GM19035 (cell line): ENCODE measurements at regions not wholly inside any gene's neighbourhood (a gene's known extent, or its start where the extent isn't known, plus 50 kb on each side); places are given as distances from the start of the nearest gene placed in this dataset.
"Not testable (repeated sequence)": the region's sequence is repeated elsewhere in the genome, so short reads cannot be mapped to it uniquely, and the experiment has no call there.

Source experiments
- ATAC-seq: cut with Tn5 transposase; IDR thresholded peaks from one replicate; pipeline ENCODE4 v1.9.1; 2021; ENCODE audit not compliant: unreplicated experiment

DNA sequence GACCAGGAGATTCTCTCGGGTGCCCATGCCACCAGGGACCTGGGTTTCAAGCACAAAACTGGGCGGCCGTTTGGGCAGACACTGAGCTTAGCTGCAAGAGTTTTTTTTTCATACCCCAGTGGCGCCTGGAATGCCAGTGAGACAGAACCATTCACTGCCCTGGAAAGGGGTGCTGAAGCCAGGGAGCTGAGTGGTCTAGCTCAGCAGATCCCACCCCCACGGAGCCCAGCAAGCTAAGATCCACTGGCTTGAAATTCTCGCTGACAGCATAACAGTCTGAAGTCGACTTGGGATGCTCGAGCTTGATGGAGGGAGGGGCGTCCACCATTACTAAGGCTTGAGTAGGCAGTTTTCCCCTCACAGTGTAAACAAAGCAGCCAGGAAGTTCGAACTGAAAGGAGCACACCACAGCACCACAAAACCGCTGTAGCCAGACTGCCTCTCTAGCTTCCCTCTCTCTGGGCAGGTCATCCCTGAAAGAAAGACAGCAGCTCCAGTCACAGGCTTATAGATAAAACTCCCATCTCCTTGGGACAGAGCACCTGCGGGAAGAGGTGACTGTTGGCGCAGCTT lies 157.7 kb downstream of the GIPC2 start:
- not testable (repeated sequence) for ATAC-seq

DNA sequence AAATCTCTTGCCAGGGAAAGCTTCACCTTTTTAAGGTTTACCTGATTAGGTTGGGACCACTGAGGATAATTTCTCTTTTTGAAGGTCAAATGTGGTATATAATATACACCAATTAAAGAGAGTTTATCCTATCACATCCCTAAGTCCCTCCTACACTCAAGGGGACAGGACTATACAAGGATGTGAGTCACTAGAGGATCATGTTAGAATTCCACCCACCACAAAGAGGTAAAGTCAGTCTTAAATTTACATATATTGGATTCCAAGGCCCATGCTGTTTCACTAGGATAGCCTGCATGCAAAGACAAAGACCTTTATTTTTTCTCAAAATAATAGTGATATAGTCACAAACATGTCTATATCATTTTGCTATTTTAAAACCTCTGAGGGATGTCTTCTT lies 164.4 kb downstream of the GIPC2 start:
- no peak for ATAC-seq

DNA sequence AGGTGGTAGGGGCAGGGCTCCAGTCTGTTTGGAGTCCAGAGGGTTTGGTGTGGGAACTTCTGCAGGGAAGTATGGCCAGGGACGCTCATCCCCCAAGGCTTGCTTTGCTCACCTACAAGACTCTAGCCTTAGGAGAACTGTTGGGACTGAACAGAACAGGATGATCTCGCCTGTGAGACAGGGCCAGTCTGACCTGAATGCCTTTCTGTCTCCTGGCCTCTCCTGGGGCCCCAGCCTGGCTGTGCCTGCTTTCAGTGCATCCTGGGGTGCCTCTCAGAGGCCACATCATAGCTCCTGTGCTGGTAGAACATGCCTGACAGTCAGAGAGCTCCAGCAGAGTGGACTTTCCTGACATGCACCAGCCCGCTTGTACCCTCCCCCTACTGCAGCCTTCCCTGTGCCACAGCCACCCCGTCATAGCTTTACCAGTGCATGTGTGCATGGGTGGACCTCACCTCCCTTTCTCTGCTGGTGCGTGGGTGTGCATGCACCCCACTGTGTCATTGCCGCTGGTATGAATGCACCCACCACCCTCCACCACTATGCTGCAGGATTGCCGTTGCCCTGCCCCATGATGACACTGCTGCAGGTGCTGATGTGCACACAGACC lies 165.8 kb downstream of the GIPC2 start:
- no peak for ATAC-seq

DNA sequence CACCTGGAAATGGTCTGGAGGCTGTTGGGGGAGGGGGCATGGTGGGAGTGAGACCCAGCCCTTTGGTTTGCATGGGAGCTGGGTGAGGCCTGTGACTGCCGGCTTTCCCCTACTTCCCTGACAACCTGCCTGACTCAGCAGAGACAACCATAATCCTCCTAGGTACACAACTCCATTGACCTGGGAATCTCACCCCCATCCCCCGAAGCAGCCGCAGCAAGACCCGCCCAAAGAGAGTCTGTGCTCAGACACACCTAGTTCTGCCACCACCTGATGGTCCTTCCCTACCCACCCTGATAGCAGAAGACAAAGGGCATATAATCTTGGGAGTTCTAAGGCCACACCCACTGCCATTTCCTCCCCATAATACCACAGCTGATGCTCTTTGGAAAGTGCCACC lies 168.6 kb downstream of the GIPC2 start:
- no peak for ATAC-seq

DNA sequence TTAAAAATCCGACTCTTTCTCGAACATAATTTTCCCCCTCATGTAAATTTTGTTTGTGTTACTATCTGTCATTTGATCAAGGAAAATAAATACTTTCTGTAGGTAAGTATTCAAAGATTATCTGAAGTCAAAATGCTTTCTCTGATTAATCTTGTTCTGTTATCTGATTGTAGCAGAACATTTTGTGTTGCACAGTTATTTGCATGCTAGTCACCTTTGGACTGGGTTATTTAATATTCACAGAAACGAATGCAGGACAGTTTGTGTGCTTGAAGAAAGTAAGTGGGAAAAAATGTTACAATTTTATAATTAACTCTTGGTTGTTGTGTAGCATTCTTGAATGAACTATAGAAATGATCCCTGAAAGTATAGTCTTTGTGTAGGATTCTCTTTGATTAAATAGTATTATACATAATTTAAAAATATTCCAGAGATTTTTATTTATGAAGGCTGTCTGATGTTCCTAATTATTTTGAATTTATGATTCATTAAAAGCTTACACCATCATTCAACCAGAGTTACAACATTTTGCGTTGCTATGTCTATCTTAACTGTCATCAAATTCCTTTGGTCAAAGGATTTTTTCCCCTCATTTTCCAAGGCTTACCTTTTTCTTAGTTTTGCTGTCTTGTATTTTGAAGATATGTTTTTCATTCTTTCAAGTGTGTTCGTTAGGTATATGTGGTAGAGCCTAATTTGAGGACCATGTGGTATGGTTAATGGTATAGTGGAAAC lies 176.6 kb downstream of the GIPC2 start:
- ATAC-seq: no peak

DNA sequence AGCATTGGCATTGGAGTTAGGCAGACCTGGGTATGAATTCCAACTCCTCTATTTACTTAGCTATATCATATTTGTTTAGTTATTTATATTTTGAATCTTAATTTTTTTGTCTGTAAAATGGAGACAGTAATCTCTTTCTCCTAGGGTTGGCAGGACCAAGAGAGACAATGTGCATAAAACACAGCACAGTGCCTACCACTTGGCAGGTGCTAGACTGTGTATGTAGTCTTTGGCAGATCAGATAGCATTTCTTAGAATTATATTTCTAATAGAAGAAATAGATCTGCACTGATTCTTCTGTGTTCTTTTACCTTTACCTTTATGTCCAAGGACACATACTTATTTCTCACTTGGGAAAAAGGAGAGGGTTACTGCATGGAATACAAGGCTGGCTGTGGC lies 177.2 kb downstream of the GIPC2 start:
- no peak for ATAC-seq

DNA sequence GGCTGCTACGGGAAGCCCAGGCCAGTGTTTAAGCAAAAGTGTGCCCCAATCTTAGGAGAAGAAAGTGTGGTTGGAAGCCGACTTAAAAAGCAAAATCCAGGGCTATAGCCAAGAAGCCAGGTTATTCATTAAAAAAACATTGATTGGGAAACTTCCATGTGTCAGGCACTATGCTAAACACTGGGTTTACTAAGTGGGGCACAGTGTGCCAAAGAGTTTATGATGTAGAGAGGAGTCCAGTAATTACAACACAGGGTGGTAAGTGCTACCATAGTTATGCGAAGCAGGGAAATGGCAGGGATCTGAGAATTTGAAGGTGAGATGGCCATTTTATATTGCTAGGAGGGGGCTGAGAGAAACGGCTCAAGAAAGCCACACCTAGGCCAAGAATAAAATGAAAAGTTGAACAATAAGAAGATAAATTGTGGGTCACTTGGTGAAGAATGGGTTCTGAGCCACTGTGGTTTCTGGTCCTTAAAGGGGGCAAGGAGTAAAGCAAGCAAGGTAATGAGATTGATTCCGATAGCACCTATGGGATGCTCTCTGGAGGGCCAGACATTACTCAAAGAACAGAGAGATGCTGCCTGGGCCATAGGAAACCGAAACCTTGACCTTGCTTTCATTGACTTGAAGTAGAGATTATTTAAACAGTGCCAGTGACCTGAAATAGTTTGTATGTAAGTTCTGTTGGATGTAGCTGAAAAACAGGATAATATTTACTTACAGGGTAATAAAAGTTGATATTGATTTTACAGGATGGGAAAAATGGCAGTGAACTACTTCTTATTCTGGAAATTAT lies 177.8 kb downstream of the GIPC2 start:
- no peak for ATAC-seq

DNA sequence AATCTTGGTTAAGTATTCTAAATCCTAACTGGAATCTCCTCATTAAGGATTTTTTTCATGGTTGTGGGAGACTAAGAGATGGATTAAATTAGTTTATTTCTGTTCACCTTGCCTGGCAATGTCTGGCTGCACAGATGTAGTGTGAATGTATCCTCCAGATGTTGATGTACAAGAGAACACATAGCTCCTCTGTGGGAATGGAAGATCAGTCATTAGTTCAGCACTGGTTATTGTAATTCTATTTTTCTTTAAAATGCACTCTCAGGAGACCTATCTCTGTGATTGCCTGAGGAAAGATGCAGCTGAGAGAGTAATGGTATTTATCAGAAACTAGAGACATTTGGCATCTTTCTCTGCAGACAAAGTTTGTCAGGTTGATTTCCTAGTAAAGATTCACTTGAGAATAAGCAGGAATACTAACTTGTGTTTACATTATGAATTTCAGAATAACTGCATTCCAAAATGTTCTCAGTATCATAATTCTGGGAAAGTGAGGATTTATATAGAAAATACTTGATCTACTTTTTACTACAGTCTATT lies 178.6 kb downstream of the GIPC2 start:
- no peak for ATAC-seq

DNA sequence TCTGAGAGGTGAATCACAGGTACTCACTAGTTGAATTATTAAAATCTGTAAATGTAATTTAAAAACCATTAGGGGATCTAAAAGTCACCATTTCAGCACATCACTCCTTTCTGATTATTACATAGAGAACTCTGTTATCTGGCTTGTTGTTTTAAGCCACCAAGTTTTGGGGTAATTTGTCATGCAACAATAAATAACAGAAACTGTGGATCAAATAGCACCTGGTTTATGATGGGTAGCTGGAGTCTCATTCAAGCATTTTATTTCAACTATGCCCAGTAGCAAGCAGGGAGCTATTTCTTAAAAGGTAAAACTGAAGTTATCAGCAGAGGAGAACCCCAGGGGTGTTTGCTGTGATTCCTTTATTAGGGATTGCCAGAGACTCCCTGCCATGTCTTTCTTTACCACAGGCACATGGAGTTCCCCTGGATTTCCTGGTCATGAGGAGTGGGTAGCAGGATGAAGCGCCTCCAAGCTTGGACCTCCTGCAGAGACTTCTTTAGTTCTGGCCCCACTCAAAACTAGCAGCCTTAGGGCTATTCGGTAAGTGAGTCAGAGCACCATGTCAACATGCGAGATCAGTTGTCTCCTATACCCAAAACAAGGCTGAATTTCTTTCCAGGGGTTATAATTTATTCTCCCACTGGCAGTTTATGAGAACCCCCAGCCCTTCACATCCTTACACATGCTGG lies 179.2 kb downstream of the GIPC2 start:
- ATAC-seq: no peak

DNA sequence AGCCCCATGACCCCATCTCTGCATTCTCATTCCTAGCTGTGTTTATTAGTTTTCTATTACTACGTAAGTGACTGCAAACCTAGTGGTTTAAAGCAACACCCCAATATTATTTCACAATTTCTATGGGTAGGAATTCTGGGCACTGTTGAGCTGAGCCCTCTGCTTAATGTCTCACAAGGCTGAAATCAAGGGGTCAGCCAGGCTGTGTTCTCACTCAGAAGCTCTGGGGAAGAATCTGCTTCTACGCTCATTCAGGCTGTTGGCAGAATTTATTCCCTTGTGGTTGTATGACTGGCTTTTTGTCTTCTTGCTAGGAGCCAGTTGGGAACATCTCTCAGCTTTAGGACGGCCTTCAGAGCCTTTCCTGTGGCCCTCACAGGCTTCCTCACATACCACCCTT lies 181.0 kb downstream of the GIPC2 start:
- no peak for ATAC-seq

DNA sequence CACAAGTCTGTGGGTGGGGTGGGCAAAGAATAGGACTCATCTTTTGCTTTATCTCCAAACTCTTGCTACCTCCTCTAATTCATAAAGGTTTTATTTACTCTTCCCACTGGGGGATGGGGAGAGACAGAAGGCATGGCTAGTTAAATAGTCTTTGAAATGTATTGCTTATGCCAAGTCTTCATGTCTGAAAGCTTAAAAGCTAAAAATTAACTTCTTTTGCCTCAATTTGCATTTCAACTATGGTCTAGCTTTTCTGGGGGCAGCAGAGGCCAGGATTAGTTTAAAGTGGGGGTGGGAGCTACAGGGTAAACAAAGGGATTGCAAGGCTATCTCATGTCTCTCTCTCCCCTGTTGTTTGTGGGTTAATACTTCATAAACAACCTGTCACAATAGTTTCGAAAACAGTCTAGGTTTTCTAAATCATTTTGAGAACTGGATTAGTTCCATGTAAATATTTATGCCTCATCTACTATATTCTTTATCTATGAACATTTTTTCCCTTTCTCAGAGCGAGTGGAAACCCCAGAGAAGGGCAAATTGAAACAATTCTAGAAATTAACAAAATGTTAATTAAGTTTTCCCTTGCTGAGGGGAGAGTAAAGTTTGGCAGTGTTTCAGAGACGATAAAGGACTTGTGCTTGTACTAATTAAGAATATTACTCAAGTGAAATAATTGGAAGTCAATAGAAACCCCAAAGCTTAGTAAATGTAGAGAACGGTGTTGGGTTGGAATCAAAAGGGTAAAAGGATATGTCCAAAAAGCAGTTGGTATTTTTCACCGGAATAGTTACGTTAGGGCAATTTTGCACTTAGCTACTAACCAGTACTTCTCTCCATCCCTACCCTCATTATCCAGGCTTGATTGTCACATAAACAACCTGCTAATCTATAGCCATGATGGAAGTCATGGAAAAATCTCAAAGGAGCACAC lies 182.2 kb downstream of the GIPC2 start:
- ATAC-seq: no peak

DNA sequence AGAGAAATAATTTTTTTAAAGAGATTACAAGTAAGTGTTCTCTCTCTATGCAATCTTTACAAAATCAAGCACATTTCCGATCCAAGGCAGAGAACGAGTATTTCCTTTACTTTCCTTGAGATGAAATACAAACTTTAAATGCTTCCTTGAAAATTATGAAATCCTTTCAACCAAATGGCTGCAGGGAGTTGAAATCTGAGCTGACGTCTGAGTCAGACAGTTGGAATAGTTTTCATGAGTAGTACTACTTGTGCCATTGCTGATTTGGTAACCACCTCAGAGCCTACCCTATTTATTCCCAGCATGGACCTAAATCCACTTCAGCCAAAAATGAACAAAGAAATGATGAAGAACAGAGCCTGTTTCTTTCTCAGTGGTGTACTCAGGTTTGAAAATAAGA lies 183.6 kb downstream of the GIPC2 start:
- ATAC-seq: no peak

DNA sequence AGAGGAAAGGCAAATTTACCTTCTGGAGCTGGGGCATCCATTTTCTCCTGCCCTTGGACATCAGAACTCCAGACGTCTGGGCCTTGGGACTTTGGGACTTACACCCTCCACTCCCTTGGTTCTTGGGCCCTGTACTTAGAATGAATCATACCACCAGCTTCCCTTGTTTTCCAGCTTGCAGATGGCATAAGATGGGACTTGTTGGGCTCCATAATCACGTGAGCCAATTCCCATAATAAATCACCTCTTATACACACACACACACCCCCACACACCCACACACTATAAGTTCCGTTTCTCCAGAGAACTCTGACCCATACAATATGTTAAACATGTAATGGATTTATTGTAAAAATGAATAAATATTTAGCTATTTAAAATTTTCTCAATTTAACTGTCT lies 185.7 kb downstream of the GIPC2 start:
- ATAC-seq: no peak

DNA sequence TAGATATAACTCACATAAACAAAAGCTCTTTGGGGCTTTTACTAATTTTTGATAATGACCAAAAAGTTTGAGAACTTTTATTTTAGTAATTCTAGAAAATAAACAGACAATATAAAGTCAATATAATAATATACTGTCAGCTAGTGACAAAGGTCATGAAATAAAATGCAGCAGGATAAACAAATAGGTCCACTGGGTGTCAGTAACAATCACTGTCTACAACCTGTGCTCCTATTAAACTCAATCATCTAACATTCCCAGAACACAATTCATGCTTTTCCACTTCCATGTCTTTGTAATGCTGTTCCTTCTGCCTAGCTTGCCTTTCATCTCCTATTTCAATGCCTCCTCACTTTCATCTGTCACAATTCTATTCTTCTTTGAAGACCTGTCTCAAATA lies 186.1 kb downstream of the GIPC2 start:
- ATAC-seq: no peak

DNA sequence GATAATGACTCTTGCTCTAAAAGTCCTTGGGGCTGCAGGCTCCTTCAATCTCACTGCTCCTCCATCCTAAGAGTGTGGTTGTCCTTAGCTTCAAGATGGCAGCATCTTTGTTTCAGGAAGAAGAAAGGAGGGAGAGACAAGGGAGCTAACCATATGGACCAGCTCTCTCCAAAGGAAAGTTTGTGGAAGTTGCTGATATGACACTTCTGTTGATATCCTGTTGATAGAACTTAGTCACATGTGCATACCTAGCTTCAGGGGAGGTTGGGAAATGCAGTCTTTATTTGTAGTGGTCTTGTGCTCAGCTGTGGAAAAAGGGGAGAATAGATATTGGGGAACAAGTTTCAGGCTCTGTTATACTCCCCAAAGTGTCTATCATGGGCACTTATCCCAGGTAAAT lies 186.9 kb downstream of the GIPC2 start:
- ATAC-seq: no peak

DNA sequence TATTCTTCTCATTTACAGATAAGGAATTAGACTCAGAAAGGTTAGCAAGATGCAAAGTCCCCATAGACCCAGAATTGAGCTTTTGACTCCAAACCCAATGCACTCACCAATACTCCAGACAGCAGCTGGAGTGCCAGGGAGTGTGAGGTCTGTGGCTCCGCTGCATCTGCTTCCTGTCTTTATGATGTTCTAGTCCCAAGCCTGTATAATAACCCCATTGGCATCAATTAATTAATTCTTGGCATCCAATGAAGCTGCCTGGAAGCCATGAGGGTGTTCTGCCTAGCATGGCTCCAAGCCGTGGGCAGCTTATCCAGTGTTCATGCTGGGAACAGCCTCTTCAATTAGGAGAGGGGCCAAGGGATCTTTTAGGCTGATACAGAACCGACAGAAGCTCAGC lies 188.7 kb downstream of the GIPC2 start:
- ATAC-seq: no peak

DNA sequence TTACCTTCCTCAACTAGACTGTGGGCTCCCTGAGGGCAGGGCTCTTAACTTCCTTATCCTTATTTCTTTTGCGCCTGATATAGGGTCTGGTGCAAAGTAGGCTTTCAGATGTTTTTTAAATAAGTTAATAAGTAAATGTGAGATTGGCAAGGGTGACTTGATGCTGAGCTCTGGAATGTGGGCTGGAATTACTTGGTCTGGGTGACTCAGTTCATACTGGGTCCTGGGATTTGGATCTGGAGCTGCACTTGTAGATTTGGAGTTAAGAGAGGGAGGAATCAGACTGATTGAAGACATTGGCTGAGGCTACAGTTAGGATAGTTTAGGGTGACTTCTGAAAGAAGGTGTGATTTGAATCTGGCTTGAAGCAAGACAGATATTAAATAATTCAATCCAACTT lies 190.9 kb downstream of the GIPC2 start:
- no peak for ATAC-seq

DNA sequence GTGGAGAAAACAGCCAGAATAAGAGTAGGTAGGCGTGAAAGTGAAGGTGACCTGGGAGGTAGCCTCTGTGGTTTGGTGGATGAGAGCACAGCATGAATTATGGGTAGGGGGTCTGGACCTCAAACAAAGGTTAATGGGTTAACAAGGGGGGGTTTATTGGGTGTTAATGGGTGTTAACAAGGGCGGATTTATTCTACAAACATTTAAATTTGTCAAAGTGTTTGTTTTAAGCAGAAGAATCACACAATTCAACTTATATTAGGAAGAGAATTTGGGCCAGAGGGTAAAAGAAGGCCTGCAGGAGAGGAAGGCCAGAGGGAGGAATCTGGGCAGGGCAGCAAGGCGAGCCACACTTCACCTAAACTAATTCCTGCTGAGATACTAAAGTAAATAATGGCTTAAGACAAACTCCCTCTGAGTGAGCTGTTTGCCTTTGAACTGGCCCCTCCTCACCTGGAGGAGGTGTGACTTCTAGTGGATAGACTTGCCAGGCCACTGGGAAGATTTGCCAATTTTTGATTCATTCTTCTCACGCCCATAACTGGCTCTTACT lies 191.7 kb downstream of the GIPC2 start:
- no peak for ATAC-seq

DNA sequence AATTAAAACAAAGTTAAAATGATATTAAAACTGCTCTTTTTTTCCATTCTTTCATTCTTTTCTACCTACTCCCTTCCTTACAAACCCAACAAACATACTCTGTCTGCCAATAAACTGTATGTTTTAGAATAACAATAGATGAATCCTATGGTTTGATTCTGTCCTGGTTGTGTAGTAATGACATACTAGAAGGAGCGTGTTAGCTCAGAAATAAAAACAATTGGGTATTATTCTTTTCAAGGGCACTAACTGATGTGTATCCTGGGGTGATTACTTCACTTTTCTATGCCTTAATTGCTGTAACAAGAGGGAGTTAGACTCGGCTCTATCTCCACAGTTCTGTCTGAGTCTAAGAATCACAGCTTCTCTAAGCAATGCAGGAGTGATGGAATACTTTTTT lies 194.4 kb downstream of the GIPC2 start:
- ATAC-seq: no peak

DNA sequence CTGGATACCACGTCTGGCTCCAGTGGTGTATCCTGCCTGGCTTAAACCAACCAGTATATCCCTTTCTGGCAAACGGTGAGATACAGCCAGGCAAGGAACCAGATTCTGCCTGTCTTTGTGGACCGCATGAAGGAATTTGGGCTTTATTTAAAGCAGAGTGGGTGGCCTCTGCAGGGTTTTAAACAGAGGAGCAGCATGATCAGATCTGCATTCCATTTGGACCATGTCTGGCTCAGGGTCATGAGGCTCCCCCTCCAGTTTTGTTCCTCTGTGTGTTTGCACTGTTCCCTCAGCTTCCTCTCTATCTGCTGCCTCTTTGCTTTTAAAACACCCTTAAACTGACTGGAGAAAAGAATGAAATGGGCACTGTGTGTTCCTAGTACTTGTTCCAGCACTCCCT lies 195.0 kb downstream of the GIPC2 start:
- ATAC-seq: no peak
